NCI-H226 (cell line): ENCODE measurements at regions not wholly inside any gene's neighbourhood (a gene's known extent, or its start where the extent isn't known, plus 50 kb on each side); places are given as distances from the start of the nearest gene placed in this dataset.

Source experiments
- DNase-seq: peaks from one replicate; pipeline ENCODE4 v3.0.0-alpha.2; 2015

GRCh38 chr11:116194156-116194904 lies 578.5 kb downstream of the BUD13 start:
- no peak for DNase-seq

DNA sequence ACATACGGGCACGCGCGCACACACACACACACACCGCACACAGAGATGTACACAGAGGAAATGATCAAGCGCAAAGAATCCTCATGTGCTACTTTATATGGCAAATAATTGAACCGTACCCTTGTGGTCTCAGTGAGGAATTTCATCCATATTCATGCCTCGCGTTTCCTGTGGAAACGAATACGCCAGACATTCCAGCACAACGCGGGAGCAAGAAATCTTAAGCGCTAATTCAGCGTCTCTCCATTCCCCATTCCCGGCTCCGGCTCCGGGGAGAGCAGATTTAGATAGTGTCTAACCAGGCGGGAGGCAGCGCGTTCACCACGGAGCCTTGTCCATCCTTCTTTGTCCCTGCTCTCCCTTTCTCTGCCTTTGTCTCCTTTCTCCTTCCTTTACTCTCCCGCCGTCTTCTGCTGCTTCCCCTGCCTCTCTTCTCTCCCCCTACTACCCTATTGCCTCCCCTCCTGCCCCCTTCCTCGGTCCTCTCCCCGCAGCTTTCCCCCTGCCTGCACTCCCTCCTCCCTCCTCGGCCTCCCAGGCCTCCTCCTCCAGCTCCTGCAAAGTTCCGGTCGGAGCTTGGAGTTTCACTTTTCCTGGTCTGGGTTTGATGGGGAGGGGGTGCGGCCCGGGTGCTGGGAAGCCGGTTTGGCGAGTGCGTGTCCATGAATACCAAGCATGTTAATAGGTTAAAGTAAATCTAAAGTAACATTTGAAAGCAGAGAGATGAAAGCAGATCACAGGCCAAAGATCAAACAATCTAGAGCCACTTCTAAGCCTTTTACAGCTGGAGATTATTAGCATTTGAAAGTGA lies 579.3 kb downstream of the BUD13 start:
- DNase-seq = no peak

DNA sequence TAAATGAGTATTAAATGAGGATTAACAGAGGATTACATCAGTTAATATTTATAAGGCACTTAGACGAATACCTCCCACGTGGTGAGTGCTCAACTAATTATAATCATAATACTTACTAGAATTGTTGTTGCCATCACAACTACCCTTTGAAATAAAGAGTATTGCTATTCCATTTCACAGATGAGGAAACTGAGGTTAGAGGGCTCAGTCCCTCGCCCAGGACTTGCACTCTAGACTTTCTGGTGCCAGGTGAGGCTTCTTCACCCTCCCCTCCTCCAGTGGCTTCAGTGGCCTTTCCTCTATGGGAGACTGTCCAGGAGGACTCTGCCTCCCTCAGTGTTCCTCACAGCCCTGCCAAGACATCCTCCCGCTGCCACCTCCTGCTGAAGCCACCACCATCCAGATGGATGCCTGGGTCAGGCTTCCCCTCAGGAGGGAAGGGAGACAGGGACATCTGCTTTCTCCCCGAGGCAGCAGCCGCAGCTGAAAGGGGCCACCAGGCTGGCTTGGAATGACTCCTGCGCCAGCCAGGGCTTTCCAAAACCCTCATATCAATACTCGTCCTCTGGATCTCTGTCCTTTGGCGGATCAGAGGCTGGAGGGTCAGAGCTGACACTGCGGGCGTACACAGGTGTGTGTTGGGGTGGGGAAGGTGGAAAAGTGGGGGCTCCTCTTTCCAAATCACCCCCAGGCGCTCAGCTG lies 580.1 kb downstream of the BUD13 start:
- DNase-seq = no peak

DNA sequence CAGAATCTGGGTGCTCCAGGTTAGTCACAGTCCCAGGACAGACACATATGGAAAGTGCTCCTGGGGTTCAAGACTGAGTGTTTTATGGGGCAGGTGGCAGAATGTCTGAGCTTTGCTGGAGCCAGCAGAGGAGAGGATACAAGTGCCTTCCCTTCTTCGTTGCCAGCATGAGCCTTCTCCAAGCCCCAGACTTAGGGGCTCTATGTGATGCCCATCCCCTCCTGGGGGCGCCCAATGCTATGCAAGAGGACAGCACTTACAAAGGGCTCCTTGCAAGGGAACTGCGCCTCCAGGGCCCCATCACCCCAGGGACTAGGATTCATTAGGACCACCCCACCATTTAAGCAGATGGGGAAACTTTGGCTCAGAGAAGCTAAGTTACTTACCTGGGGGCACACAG lies 581.9 kb downstream of the BUD13 start:
- DNase-seq = no peak

- DNase-seq = no peak
Measured at GRCh38 chr11:116189408-116190170, 583.2 kb downstream of the BUD13 start.

GRCh38 chr11:116188350-116188749 lies 584.4 kb downstream of the BUD13 start:
- DNase-seq = no peak

GRCh38 chr11:116187026-116187425 lies 585.8 kb downstream of the BUD13 start:
- DNase-seq = no peak

- no peak for DNase-seq
Measured at GRCh38 chr11:116185551-116185950, 587.2 kb downstream of the BUD13 start.

DNA sequence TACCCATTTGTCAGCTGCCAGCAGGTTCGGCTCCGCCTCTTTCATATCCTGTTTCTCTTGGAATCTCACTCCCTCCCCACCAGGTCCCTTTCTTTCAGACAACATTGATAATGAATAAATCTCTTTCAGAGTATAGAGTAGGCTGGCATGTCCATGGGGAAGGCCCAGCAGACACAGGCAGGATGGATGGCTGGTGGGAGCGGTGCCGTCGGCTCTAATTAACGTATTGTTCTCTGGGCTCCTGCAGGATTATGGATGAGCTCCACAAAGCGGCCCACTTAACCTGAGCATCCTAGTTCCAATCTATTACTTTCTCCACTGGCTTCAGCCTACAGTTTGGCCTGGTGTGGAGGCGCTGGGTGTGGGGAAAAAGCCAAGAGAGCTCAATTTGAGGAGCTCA lies 588.0 kb downstream of the BUD13 start:
- DNase-seq = no peak

GRCh38 chr11:116182356-116182966 lies 590.3 kb downstream of the BUD13 start:
- DNase-seq = no peak

- no peak for DNase-seq
Measured at GRCh38 chr11:116180806-116181600, 591.8 kb downstream of the BUD13 start.

GRCh38 chr11:116179401-116179800 lies 593.4 kb downstream of the BUD13 start:
- DNase-seq = no peak

- no peak for DNase-seq
Measured at GRCh38 chr11:116177521-116178210, 595.1 kb downstream of the BUD13 start.

GRCh38 chr11:116176484-116177005 lies 596.2 kb downstream of the BUD13 start:
- no peak for DNase-seq

DNA sequence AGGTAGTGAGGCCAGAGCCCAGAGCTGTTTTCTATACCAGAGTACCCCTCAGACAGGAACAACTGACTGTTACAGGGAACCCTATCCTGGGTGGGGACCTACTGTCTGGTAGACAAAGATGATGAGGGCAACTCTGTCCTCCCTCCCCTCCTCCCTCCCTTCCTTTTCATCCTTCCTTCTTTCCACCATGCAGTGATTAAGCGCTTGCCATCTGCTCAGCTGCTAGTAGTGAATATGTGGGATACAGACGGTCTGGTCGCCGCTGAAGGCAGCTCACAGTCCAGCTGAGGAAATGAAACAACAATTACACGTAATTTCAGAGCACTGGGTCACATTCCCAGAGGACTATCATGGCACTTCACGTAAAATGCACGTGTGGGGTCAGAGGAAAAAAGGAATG lies 597.1 kb downstream of the BUD13 start:
- DNase-seq = no peak

GRCh38 chr11:116173941-116174911 lies 598.6 kb downstream of the BUD13 start:
- no peak for DNase-seq

- DNase-seq = no peak
Measured at GRCh38 chr11:116173506-116173905, 599.3 kb downstream of the BUD13 start.

GRCh38 chr11:116172851-116173250 lies 599.9 kb downstream of the BUD13 start:
- no peak for DNase-seq

- DNase-seq = no peak
Measured at GRCh38 chr11:116172156-116172555, 600.6 kb downstream of the BUD13 start.
